ENCODE measurements at regions not wholly inside any gene's neighbourhood (a gene's known extent, or its start where the extent isn't known, plus 50 kb on each side); places are given as distances from the start of the nearest gene placed in this dataset.

DNA sequence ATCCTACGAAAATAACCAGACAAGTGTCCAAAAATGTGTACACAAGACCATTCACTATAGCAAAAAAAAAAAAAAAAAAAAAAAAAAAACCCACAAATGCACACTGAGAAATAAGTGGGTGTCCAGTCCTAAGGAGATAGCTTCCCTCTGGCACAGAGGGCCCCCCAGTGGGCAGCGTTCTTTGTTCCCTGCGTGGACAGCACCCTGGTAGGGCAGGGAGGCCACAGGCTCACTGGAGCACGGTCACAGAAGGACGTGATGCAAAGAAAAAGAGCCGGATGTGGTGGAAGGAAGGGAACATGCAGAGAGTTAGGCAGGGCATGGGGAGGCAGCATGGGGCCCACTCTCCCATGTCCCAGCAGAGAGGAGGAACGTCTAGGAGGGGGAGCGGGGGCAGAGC is 210.7 kb upstream of the NSMCE3 start:
- TF ChIP-seq, protein P1, sequence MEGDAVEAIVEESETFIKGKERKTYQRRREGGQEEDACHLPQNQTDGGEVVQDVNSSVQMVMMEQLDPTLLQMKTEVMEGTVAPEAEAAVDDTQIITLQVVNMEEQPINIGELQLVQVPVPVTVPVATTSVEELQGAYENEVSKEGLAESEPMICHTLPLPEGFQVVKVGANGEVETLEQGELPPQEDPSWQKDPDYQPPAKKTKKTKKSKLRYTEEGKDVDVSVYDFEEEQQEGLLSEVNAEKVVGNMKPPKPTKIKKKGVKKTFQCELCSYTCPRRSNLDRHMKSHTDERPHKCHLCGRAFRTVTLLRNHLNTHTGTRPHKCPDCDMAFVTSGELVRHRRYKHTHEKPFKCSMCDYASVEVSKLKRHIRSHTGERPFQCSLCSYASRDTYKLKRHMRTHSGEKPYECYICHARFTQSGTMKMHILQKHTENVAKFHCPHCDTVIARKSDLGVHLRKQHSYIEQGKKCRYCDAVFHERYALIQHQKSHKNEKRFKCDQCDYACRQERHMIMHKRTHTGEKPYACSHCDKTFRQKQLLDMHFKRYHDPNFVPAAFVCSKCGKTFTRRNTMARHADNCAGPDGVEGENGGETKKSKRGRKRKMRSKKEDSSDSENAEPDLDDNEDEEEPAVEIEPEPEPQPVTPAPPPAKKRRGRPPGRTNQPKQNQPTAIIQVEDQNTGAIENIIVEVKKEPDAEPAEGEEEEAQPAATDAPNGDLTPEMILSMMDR (IDR thresholded peaks at IDR 0.05; ENCODE audit: low read depth, low read length, missing input control): no peak
- no peak for TF ChIP-seq RAD21 (IDR thresholded peaks at IDR 0.05)

Data from liver (tissue), 3 donors.